H9 (cell line): ENCODE measurements at regions not wholly inside any gene's neighbourhood (a gene's known extent, or its start where the extent isn't known, plus 50 kb on each side); places are given as distances from the start of the nearest gene placed in this dataset.

Experiments used
- DNase-seq: peaks from one replicate; pipeline ENCODE4 v3.0.0-alpha.2; 2017
- H2AFZ ChIP-seq: one replicate; pipeline ENCODE4 v1.6.1; 2013; ENCODE audit warnings: mild to moderate bottlenecking, low read length, control low read depth, moderate library complexity
- H2AK5ac ChIP-seq: 2 replicates; pipeline ENCODE4 v1.6.1; 2013; ENCODE audit warnings: low read length, control low read depth, mixed read lengths; ENCODE audit not compliant: insufficient read length
- H2BK120ac ChIP-seq: one replicate; pipeline ENCODE4 v1.6.1; 2013; ENCODE audit warnings: low read depth, mild to moderate bottlenecking, low read length, control low read depth, inconsistent platforms; ENCODE audit not compliant: poor library complexity, severe bottlenecking
- H2BK12ac ChIP-seq: 2 replicates; pipeline ENCODE4 v1.6.1; 2013; ENCODE audit warnings: low read length, control low read depth, mixed read lengths, low read depth; ENCODE audit not compliant: insufficient read length
- H2BK15ac ChIP-seq: 2 replicates; pipeline ENCODE4 v1.6.1; 2013; ENCODE audit warnings: low read depth, low read length, control low read depth
- H2BK20ac ChIP-seq: one replicate; pipeline ENCODE4 v1.6.1; 2013; ENCODE audit warnings: low read depth, mild to moderate bottlenecking, low read length, control low read depth, inconsistent platforms; ENCODE audit not compliant: poor library complexity, severe bottlenecking
- H2BK5ac ChIP-seq: 2 replicates; pipeline ENCODE4 v1.6.1; 2013; ENCODE audit warnings: low read length, control low read depth, mixed read lengths; ENCODE audit not compliant: insufficient read length
- H3K14ac ChIP-seq: 2 replicates; pipeline ENCODE4 v1.6.1; 2013; ENCODE audit warnings: low read length, control low read depth; ENCODE audit not compliant: insufficient read depth
- H3K18ac ChIP-seq: 2 replicates; pipeline ENCODE4 v1.6.1; 2013; ENCODE audit warnings: low read depth, mild to moderate bottlenecking, mixed read lengths, low read length, control low read depth; ENCODE audit not compliant: insufficient read length
- H3K23ac ChIP-seq: 2 replicates; pipeline ENCODE4 v1.6.1; 2013; ENCODE audit warnings: low read length, control low read depth, mixed read lengths, low read depth; ENCODE audit not compliant: insufficient read length
- H3K23me2 ChIP-seq: 2 replicates; pipeline ENCODE4 v1.6.1; 2013; ENCODE audit warnings: low read depth, mild to moderate bottlenecking, mixed read lengths, low read length, control low read depth; ENCODE audit not compliant: insufficient read length, poor library complexity, severe bottlenecking
- H3K27ac ChIP-seq: 2 replicates; pipeline ENCODE4 v1.5.1; 2013; ENCODE audit warnings: low read length, control low read depth, mixed read lengths, low read depth; ENCODE audit not compliant: insufficient read length
- H3K27me3 ChIP-seq: 2 replicates; pipeline ENCODE4 v1.6.1; 2013; ENCODE audit warnings: low read length, control low read depth, inconsistent platforms; ENCODE audit not compliant: insufficient read depth
- H3K4ac ChIP-seq: 2 replicates; pipeline ENCODE4 v1.6.1; 2013; ENCODE audit warnings: low read depth, mild to moderate bottlenecking, control low read depth, inconsistent platforms, low read length, moderate library complexity
- H3K4me1 ChIP-seq: 2 replicates; pipeline ENCODE4 v1.6.1; 2013; ENCODE audit warnings: low read length, control low read depth, inconsistent platforms; ENCODE audit not compliant: insufficient read depth
- H3K4me2 ChIP-seq: 2 replicates; pipeline ENCODE4 v1.6.1; 2013; ENCODE audit warnings: low read length, control low read depth, mixed read lengths; ENCODE audit not compliant: insufficient read length, insufficient read depth
- H3K56ac ChIP-seq: 2 replicates; pipeline ENCODE4 v1.6.1; 2013; ENCODE audit warnings: low read depth, mild to moderate bottlenecking, mixed read lengths, low read length, control low read depth; ENCODE audit not compliant: insufficient read length
- H3K79me1 ChIP-seq: 2 replicates; pipeline ENCODE4 v1.6.1; 2013; ENCODE audit warnings: low read depth, mild to moderate bottlenecking, moderate library complexity, low read length, control low read depth, inconsistent platforms; ENCODE audit not compliant: insufficient read depth, poor library complexity, severe bottlenecking
- H3K79me2 ChIP-seq: 2 replicates; pipeline ENCODE4 v1.6.1; 2013; ENCODE audit warnings: low read length, control low read depth, inconsistent platforms; ENCODE audit not compliant: insufficient read depth
- H3K9ac ChIP-seq: 2 replicates; pipeline ENCODE4 v1.6.1; 2013; ENCODE audit warnings: low read length, control low read depth, mixed read lengths; ENCODE audit not compliant: insufficient read length; ENCODE audit errors: extremely low read depth
- H3K9me3 ChIP-seq: one replicate; pipeline ENCODE4 v1.6.1; 2013; ENCODE audit warnings: low read depth, low read length, inconsistent platforms; ENCODE audit not compliant: control insufficient read depth
- H3T11ph ChIP-seq: one replicate; pipeline ENCODE4 v1.6.1; 2013; ENCODE audit warnings: mild to moderate bottlenecking, low read length, control low read depth, inconsistent platforms
- H4K20me1 ChIP-seq: one replicate; pipeline ENCODE4 v1.6.1; 2013; ENCODE audit not compliant: control insufficient read depth, insufficient read length, insufficient read depth
- H4K5ac ChIP-seq: 2 replicates; pipeline ENCODE4 v1.6.1; 2013; ENCODE audit warnings: low read depth, mild to moderate bottlenecking, mixed read lengths, low read length, control low read depth; ENCODE audit not compliant: insufficient read length
- H4K8ac ChIP-seq: replicated peaks from 2 replicates; pipeline ENCODE4 v1.6.1; 2013; ENCODE audit warnings: low read length, control low read depth, mixed read lengths, low read depth; ENCODE audit not compliant: insufficient read length
- H4K91ac ChIP-seq: 2 replicates; pipeline ENCODE4 v1.6.1; 2013; ENCODE audit warnings: low read depth, mild to moderate bottlenecking, moderate library complexity, mixed read lengths, low read length, control low read depth; ENCODE audit not compliant: insufficient read length
- H3K27ac Mint-ChIP-seq, 3 experiments: 2 replicates in 2 of 3; 3 replicates in 1 of 3; pipeline ENCODE4 v1.8.0; 2020 to 2021; ENCODE audit warnings: mixed read lengths in 3 of 3, mild to moderate bottlenecking in 1 of 3, moderate library complexity in 1 of 3
- H3K27me3 Mint-ChIP-seq: 2 replicates; pipeline ENCODE4 v1.8.0; 2021; ENCODE audit warnings: low read depth, mild to moderate bottlenecking, moderate library complexity, mixed read lengths
- H3K36me3 Mint-ChIP-seq, 3 experiments: 2 replicates in 2 of 3; 3 replicates in 1 of 3; pipeline ENCODE4 v1.8.0; 2020 to 2021; ENCODE audit warnings: low read depth in 3 of 3, mixed read lengths in 3 of 3; ENCODE audit not compliant: insufficient read depth in 1 of 3
- H3K4me1 Mint-ChIP-seq, 2 experiments: 2 replicates each; pipeline ENCODE4 v1.8.0; 2020; ENCODE audit warnings: mixed read lengths in 2 of 2
- H3K4me3 Mint-ChIP-seq, 2 experiments: 2 replicates in 1 of 2; 3 replicates in 1 of 2; pipeline ENCODE4 v1.8.0; 2020 to 2021; ENCODE audit warnings: mild to moderate bottlenecking in 2 of 2, mixed read lengths in 2 of 2, moderate library complexity in 1 of 2
- H3K9me3 Mint-ChIP-seq, 2 experiments: 2 replicates in 1 of 2; 3 replicates in 1 of 2; pipeline ENCODE4 v1.8.0; 2020; ENCODE audit warnings: mild to moderate bottlenecking in 2 of 2, mixed read lengths in 2 of 2, moderate library complexity in 1 of 2
- CTCF ChIP-seq: fragments of 200-600 bp; sonication (generic); conservative IDR thresholded peaks from 3 replicates; pipeline ENCODE4 v1.8.0; 2021; ENCODE audit warnings: antibody characterized with exemption, mild to moderate bottlenecking
- WGBS: extraction: QIAGEN DNeasy Blood & Tissue Kit; methylation state at CpG from one replicate; pipeline ENCODE4 v1.1.7; 2013; ENCODE audit warnings: missing lambda C conversion rate, low lambda C conversion rate, mixed read lengths; ENCODE audit not compliant: insufficient read length; ENCODE audit errors: extremely low coverage; 5-methylcytosine and 5-hydroxymethylcytosine counted together

- Mint-ChIP-seq H3K27me3 (peaks cover 1% of the 10 kb centered on the region; the same call in 1 of the 2 replicates), H3K9me3 (no peaks in the 10 kb centered on the region; a peak in 1 of 5 replicates), H3K27ac (no peak overlapping the region), H3K36me3 (no peaks in the 10 kb centered on the region; a peak in 2 of 7 replicates), H3K4me3 (no peak overlapping the region), H3K4me1 (no peaks in the 10 kb centered on the region)
- Histone ChIP-seq H3K9me3 (no peaks in the 10 kb centered on the region), H3K14ac (no peak overlapping the region), H2BK120ac (no peak overlapping the region), H3K27ac (no peak overlapping the region), H3K56ac (no peak overlapping the region), H4K5ac (no peak overlapping the region), H2AFZ (no peak overlapping the region), H4K91ac (no peak overlapping the region), H3K79me2 (no peaks in the 10 kb centered on the region), H4K20me1 (no peaks in the 10 kb centered on the region), H2BK5ac (no peak overlapping the region), H2AK5ac (no peak overlapping the region), H3K23ac (no peak overlapping the region), H3K79me1 (no peaks in the 10 kb centered on the region), H4K8ac (no peak overlapping the region), H3K4me2 (no peak overlapping the region), H3K23me2 (no peaks in the 10 kb centered on the region), H2BK15ac (no peak overlapping the region), H3K27me3 (no peaks in the 10 kb centered on the region), H2BK20ac (no peak overlapping the region), H3K9ac (no peak overlapping the region), H3K4ac (no peak overlapping the region), H2BK12ac (no peak overlapping the region), H3T11ph (no peak overlapping the region), H3K4me1 (no peaks in the 10 kb centered on the region), H3K18ac (no peak overlapping the region)
- no CpG with 5 or more reads among the region's 1 CpG for WGBS
- no peak for DNase-seq
- TF ChIP-seq CTCF: no peak
Observed at GRCh38 chr4:155037031-155037430, 171.4 kb upstream of the NPY2R start.
